H1 (cell line): ENCODE measurements at regions not wholly inside any gene's neighbourhood (a gene's known extent, or its start where the extent isn't known, plus 50 kb on each side); places are given as distances from the start of the nearest gene placed in this dataset.

ENCODE experiments used
- ATF3 ChIP-seq: IDR thresholded peaks from 2 replicates; pipeline ENCODE4 v1.6.1; 2011; ENCODE audit warnings: low read depth, mild to moderate bottlenecking, low read length; ENCODE audit not compliant: insufficient read depth
- HDAC2 ChIP-seq, 2 experiments: fragments of 300-600 bp in 1 of 2; sonication (generic) in 1 of 2; IDR thresholded peaks; 2 replicates each; pipeline ENCODE4 v1.6.1; 2011 to 2012; ENCODE audit warnings: low read depth in 2 of 2, low read length in 2 of 2, mild to moderate bottlenecking in 2 of 2, moderate library complexity in 2 of 2, borderline replicate concordance in 1 of 2, inconsistent platforms in 1 of 2
- POLR2A ChIP-seq, 2 experiments: IDR thresholded peaks; 1 replicate in 1 of 2; 2 replicates in 1 of 2; pipeline ENCODE4 v1.6.1; 2011; ENCODE audit warnings: low read depth in 2 of 2, low read length in 2 of 2, mild to moderate bottlenecking in 2 of 2; ENCODE audit errors: control extremely low read depth in 1 of 2
- POLR2AphosphoS5 ChIP-seq: IDR thresholded peaks from 2 replicates; pipeline ENCODE4 v1.6.1; 2011; ENCODE audit warnings: low read depth, low read length
- TBP ChIP-seq: IDR thresholded peaks from 2 replicates; pipeline ENCODE4 v1.6.1; 2011; ENCODE audit warnings: low read depth, low read length, improper control_type of control experiment

GRCh38 chr10:29798921-29799690 lies 164.3 kb upstream of the SVIL start:
- TF ChIP-seq HDAC2 (IDR thresholded peaks at IDR 0.05; ENCODE audit: borderline replicate concordance in 1 of 2, low read depth in 2 of 2, low read length in 2 of 2) (no peak), POLR2A (IDR thresholded peaks at IDR 0.05; ENCODE audit: control extremely low read depth in 1 of 2, low read depth in 2 of 2, low read length in 2 of 2) (no peak), POLR2AphosphoS5 (no peak), ATF3 (no peak), TBP (no peak)
